OCI-LY7 (cell line): ENCODE measurements at regions not wholly inside any gene's neighbourhood (a gene's known extent, or its start where the extent isn't known, plus 50 kb on each side); places are given as distances from the start of the nearest gene placed in this dataset.

Experiments
- EZH2phosphoT487 ChIP-seq: fragments of 200-600 bp; sonication (generic); IDR thresholded peaks from 2 replicates; pipeline ENCODE4 v1.6.1; 2018; ENCODE audit warnings: low read depth, borderline replicate concordance, mild to moderate bottlenecking, mixed run types, antibody characterized with exemption, low read length, moderate library complexity, mixed read lengths
- TF ChIP-seq, protein P1 (sequence below): fragments of 200-600 bp; sonication (generic); conservative IDR thresholded peaks from 2 replicates; pipeline ENCODE4 v1.5.1; 2014; ENCODE audit warnings: mild to moderate bottlenecking, antibody characterized with exemption, low read length, moderate library complexity, mixed read lengths

DNA sequence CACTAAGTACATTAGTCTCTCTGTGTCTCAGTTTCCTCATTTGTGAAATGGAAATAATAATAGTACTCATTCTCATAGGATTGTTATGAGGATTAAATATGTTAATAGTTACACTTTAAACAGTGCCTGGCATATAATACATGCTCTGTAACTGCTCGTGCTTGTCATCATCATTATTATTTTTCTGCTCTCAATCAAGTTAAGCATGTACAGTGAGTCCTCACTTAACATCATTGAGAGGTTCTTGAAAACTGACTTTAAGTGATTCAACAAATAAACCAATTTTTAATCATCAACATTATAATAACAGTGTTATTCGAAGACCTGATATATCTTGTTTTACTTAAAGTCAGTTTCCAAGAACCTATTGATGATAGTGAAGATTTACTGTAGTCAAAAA, 322.3 kb downstream of the ZFHX3 start:
- TF ChIP-seq, protein P1, sequence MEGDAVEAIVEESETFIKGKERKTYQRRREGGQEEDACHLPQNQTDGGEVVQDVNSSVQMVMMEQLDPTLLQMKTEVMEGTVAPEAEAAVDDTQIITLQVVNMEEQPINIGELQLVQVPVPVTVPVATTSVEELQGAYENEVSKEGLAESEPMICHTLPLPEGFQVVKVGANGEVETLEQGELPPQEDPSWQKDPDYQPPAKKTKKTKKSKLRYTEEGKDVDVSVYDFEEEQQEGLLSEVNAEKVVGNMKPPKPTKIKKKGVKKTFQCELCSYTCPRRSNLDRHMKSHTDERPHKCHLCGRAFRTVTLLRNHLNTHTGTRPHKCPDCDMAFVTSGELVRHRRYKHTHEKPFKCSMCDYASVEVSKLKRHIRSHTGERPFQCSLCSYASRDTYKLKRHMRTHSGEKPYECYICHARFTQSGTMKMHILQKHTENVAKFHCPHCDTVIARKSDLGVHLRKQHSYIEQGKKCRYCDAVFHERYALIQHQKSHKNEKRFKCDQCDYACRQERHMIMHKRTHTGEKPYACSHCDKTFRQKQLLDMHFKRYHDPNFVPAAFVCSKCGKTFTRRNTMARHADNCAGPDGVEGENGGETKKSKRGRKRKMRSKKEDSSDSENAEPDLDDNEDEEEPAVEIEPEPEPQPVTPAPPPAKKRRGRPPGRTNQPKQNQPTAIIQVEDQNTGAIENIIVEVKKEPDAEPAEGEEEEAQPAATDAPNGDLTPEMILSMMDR: no peak
- TF ChIP-seq EZH2phosphoT487: no peak
